ENCODE measurements at regions not wholly inside any gene's neighbourhood (a gene's known extent, or its start where the extent isn't known, plus 50 kb on each side); places are given as distances from the start of the nearest gene placed in this dataset.
A peak's percentile ranks its signal among the peaks of the same experiment; 100 is the strongest.

DNA sequence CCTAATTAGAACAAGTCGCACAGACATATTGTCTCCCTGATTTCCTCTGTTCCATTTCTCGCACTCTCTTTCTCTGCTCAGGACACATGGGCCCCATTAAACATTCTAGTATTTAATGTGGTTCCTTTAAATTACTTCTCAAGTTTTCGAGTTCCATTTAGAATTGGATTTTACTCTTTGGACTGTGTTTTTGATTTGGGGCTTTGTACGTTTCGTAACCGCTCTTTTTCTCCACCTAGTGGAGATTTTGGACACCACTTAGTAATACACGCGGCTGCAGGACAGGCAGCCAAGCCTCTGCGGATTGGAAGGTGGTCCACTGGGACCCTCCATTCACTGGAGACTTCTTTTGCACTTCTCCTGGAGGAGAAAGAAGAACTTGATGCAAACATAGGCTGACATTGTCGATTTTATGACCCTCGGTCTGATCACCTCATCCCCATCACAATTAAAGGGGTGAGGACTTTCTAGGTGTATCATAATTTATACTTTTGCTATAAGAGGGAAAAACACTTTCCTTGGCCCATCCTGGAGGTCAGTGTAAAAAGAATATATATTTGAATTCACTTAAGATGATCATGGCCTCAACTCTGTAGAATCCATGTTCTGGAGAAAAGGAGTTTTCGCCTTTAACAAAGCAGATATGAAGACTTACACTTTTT is 85.7 kb downstream of the NOG start (continued):
- TF ChIP-seq, protein P1, sequence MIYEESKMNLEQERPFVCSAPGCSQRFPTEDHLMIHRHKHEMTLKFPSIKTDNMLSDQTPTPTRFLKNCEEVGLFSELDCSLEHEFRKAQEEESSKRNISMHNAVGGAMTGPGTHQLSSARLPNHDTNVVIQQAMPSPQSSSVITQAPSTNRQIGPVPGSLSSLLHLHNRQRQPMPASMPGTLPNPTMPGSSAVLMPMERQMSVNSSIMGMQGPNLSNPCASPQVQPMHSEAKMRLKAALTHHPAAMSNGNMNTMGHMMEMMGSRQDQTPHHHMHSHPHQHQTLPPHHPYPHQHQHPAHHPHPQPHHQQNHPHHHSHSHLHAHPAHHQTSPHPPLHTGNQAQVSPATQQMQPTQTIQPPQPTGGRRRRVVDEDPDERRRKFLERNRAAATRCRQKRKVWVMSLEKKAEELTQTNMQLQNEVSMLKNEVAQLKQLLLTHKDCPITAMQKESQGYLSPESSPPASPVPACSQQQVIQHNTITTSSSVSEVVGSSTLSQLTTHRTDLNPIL (CRISPR knock-in tag; IDR thresholded peaks at IDR 0.05; ENCODE audit: low read depth), result no peak
- TF ChIP-seq RARB (CRISPR knock-in tag; IDR thresholded peaks at IDR 0.05) (no peak), ZFP30 (CRISPR knock-in tag; IDR thresholded peaks at IDR 0.05) (no peak), PPARA (CRISPR knock-in tag; IDR thresholded peaks at IDR 0.05; ENCODE audit: borderline replicate concordance) (no peak), ZFP3 (CRISPR knock-in tag; IDR thresholded peaks at IDR 0.05) (no peak), ZNF8 (CRISPR knock-in tag; IDR thresholded peaks at IDR 0.05) (no peak)
- TF ChIP-seq, protein P2, sequence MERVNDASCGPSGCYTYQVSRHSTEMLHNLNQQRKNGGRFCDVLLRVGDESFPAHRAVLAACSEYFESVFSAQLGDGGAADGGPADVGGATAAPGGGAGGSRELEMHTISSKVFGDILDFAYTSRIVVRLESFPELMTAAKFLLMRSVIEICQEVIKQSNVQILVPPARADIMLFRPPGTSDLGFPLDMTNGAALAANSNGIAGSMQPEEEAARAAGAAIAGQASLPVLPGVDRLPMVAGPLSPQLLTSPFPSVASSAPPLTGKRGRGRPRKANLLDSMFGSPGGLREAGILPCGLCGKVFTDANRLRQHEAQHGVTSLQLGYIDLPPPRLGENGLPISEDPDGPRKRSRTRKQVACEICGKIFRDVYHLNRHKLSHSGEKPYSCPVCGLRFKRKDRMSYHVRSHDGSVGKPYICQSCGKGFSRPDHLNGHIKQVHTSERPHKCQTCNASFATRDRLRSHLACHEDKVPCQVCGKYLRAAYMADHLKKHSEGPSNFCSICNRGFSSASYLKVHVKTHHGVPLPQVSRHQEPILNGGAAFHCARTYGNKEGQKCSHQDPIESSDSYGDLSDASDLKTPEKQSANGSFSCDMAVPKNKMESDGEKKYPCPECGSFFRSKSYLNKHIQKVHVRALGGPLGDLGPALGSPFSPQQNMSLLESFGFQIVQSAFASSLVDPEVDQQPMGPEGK (CRISPR knock-in tag; IDR thresholded peaks at IDR 0.05; ENCODE audit: borderline replicate concordance), result no peak

GRCh38 chr17:56679777-56680422 is 86.4 kb downstream of the NOG start:
- TF ChIP-seq SNAI2 (CRISPR knock-in tag; IDR thresholded peaks at IDR 0.05) (no peak), ARNTL (CRISPR knock-in tag; IDR thresholded peaks at IDR 0.05; ENCODE audit: borderline replicate concordance, low read depth) (no peak), CSDC2 (CRISPR knock-in tag; IDR thresholded peaks at IDR 0.05) (no peak), ZNF8 (CRISPR knock-in tag; IDR thresholded peaks at IDR 0.05) (no peak), ISL1 (CRISPR knock-in tag; IDR thresholded peaks at IDR 0.05) (no peak), PPARA (CRISPR knock-in tag; IDR thresholded peaks at IDR 0.05; ENCODE audit: borderline replicate concordance) (no peak), ESRRG (CRISPR knock-in tag; IDR thresholded peaks at IDR 0.05) (no peak), RARB (CRISPR knock-in tag; IDR thresholded peaks at IDR 0.05) (no peak), BACH2 (CRISPR knock-in tag; IDR thresholded peaks at IDR 0.05; ENCODE audit: borderline replicate concordance) (no peak), ZC3H10 (CRISPR knock-in tag; IDR thresholded peaks at IDR 0.05) (no peak), TCF4 (CRISPR knock-in tag; IDR thresholded peaks at IDR 0.05; ENCODE audit: borderline replicate concordance) (no peak), GLIS3 (CRISPR knock-in tag; IDR thresholded peaks at IDR 0.05) (no peak), ZFP3 (CRISPR knock-in tag; IDR thresholded peaks at IDR 0.05) (no peak), ZNF70 (CRISPR knock-in tag; IDR thresholded peaks at IDR 0.05) (no peak), OSR1 (CRISPR knock-in tag; IDR thresholded peaks at IDR 0.05) (no peak)
- TF ChIP-seq, protein P3, sequence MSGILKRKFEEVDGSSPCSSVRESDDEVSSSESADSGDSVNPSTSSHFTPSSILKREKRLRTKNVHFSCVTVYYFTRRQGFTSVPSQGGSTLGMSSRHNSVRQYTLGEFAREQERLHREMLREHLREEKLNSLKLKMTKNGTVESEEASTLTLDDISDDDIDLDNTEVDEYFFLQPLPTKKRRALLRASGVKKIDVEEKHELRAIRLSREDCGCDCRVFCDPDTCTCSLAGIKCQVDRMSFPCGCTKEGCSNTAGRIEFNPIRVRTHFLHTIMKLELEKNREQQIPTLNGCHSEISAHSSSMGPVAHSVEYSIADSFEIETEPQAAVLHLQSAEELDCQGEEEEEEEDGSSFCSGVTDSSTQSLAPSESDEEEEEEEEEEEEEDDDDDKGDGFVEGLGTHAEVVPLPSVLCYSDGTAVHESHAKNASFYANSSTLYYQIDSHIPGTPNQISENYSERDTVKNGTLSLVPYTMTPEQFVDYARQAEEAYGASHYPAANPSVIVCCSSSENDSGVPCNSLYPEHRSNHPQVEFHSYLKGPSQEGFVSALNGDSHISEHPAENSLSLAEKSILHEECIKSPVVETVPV (CRISPR knock-in tag; IDR thresholded peaks at IDR 0.05), result no peak
- TF ChIP-seq, protein P4, sequence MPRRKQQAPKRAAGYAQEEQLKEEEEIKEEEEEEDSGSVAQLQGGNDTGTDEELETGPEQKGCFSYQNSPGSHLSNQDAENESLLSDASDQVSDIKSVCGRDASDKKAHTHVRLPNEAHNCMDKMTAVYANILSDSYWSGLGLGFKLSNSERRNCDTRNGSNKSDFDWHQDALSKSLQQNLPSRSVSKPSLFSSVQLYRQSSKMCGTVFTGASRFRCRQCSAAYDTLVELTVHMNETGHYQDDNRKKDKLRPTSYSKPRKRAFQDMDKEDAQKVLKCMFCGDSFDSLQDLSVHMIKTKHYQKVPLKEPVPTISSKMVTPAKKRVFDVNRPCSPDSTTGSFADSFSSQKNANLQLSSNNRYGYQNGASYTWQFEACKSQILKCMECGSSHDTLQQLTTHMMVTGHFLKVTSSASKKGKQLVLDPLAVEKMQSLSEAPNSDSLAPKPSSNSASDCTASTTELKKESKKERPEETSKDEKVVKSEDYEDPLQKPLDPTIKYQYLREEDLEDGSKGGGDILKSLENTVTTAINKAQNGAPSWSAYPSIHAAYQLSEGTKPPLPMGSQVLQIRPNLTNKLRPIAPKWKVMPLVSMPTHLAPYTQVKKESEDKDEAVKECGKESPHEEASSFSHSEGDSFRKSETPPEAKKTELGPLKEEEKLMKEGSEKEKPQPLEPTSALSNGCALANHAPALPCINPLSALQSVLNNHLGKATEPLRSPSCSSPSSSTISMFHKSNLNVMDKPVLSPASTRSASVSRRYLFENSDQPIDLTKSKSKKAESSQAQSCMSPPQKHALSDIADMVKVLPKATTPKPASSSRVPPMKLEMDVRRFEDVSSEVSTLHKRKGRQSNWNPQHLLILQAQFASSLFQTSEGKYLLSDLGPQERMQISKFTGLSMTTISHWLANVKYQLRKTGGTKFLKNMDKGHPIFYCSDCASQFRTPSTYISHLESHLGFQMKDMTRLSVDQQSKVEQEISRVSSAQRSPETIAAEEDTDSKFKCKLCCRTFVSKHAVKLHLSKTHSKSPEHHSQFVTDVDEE (CRISPR knock-in tag; IDR thresholded peaks at IDR 0.05), result no peak
- TF ChIP-seq, protein P2 (CRISPR knock-in tag; IDR thresholded peaks at IDR 0.05; ENCODE audit: borderline replicate concordance), result no peak
- TF ChIP-seq, protein P1 (CRISPR knock-in tag; IDR thresholded peaks at IDR 0.05; ENCODE audit: low read depth), result no peak

More at GRCh38 chr17:56679777-56680422, 86.4 kb downstream of the NOG start:
- ATAC-seq, result peak; percentile 46
